AG09309 (cell line): ENCODE measurements at regions not wholly inside any gene's neighbourhood (a gene's known extent, or its start where the extent isn't known, plus 50 kb on each side); places are given as distances from the start of the nearest gene placed in this dataset.

Source experiments
- DNase-seq: peaks from one replicate; pipeline ENCODE4 v3.0.0-alpha.2; 2010; ENCODE audit warnings: low read depth
- H3K4me3 ChIP-seq: 2 replicates; pipeline ENCODE4 v1.5.1; 2011; ENCODE audit warnings: mild to moderate bottlenecking, low read depth, low read length, moderate library complexity; ENCODE audit not compliant: control insufficient read depth
- TF ChIP-seq, protein P1 (sequence below): IDR thresholded peaks from 2 replicates; pipeline ENCODE4 v1.5.1; 2011; ENCODE audit warnings: mild to moderate bottlenecking, low read depth, low read length, inconsistent platforms; ENCODE audit not compliant: insufficient read depth, control insufficient read depth; ENCODE audit errors: missing control alignments

DNA sequence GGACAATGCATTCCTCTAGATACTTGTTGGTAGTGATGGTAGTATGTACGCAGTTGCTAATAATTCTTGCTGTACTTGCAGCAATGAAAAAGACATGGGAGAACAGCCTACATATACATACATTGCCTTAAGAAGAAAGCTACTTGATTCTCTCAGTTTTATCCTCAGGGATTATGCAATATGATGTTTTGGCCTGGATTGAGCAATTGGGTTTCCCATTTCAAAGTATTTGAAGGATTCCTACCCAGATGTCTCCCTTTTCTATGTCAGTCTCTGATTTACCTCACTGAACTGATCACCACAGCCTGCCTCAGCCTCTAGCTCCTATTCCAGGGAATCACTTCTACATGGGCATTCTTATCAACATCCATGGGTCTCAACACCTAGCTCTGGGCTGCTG, 210.1 kb upstream of the CDH10 start:
- no peak for DNase-seq
- TF ChIP-seq, protein P1, sequence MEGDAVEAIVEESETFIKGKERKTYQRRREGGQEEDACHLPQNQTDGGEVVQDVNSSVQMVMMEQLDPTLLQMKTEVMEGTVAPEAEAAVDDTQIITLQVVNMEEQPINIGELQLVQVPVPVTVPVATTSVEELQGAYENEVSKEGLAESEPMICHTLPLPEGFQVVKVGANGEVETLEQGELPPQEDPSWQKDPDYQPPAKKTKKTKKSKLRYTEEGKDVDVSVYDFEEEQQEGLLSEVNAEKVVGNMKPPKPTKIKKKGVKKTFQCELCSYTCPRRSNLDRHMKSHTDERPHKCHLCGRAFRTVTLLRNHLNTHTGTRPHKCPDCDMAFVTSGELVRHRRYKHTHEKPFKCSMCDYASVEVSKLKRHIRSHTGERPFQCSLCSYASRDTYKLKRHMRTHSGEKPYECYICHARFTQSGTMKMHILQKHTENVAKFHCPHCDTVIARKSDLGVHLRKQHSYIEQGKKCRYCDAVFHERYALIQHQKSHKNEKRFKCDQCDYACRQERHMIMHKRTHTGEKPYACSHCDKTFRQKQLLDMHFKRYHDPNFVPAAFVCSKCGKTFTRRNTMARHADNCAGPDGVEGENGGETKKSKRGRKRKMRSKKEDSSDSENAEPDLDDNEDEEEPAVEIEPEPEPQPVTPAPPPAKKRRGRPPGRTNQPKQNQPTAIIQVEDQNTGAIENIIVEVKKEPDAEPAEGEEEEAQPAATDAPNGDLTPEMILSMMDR, result no peak
- no peak overlapping the region for H3K4me3 ChIP-seq

DNA sequence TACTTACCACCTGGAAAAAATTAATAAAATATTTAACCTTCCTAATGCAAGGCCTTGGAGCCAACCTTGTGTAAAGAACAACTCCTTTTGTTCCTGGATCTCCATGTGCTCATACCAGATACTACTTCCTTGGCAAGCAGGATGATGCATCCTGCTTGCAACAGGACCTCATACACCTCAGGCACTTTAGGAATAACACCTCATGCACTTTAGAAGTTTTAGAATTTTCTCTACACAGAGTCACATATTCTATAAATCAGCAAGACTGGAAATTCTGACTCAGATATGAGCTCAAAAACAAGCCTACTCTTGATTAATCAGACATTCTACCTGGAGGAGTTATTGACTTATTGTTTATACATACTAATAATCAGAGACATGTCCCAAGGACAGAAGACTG, 209.6 kb upstream of the CDH10 start:
- TF ChIP-seq, protein P1, result no peak
- no peak for DNase-seq
- H3K4me3 ChIP-seq, result no peak overlapping the region

DNA sequence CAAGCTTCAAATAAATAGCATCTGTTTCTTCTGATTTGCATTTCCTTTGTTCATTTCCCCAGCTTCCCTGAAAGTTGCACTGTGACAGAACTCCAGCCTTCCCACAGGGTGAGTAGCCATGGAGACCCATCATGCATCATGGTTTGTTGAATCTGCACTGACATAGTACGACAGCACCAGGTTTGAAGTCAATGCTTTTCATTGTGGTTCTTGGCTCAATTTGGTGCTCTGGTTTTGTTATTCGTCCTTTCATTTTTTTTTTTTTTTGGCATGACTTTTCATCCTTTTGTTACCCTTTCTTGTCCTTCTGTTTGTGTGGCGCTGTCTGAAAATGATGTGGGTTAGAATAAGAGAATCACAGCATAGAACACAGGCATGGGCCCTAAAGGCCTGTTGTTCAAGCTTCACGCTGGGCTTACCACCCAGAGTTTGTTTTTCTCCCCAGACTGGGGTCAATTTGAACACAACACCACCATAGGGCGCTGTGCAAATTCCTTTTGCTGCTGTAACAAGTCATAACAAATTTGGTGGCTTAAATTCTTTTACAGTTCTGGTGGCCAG, 206.2 kb upstream of the CDH10 start:
- DNase-seq, result no peak
- TF ChIP-seq, protein P1, result no peak

DNA sequence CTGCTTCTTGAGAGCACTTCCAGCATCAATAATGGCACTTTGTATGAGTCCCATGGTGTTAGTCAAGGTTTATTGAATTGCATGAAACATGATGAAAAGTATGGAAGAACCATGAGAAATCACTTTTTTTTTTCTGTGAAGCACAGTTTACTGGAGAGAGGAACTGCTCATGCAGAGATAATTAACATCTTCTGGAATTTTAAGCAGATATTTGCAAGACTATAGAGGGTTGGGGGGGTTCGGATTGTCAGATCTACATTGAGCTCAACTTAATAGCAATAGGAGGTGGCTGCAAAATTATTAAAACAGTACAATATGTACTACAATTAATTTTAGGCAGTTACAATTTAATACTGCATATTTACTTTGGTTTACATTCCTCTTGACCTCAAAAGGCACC, 204.4 kb upstream of the CDH10 start:
- TF ChIP-seq, protein P1, result no peak
- no peak for DNase-seq
- H3K4me3 ChIP-seq, result no peak overlapping the region

More for the DNA sequence above, 206.2 kb upstream of the CDH10 start:
- no peak overlapping the region for H3K4me3 ChIP-seq

DNA sequence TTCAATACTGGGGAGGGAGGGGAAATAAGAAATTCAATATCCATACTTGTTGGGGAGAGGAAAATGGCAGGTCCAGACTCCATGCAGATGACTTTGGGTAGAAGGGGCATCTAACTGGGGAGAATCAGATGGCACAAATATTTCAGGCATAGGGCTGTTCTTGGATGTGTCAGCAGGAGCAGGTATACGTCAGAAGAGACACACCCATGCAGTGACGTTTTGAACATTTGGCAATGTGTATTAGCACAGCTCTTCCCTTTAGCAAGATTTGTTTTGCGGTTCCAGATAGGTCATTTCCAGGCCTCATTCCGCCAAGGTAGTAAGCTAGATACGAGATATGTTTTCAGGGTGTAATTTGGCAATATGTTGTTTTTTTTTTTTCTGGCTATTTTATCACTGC, 187.2 kb upstream of the CDH10 start:
- H3K4me3 ChIP-seq, result no peak overlapping the region
- TF ChIP-seq, protein P1, result no peak
- DNase-seq, result no peak

DNA sequence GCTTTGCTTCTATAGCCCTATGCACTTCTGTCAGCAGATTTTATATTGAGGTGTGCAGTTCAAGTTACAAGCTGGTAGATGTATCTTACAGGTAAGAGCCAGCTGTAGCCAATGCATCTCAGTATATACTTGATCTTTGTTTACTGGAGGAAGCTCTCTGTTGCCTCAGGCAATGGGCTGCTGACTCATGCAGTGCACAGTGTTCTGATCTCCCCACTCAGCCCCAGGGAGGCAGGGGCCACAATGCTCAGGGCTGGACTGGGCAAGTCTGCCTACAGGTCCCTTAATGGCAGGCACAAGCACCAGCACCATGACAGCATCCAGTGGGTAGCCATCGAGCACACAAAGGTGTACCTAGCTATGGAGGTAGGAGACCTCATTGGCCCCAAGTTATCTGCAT, 178.8 kb upstream of the CDH10 start:
- TF ChIP-seq, protein P1, result no peak
- DNase-seq, result no peak
- H3K4me3 ChIP-seq, result no peak overlapping the region

DNA sequence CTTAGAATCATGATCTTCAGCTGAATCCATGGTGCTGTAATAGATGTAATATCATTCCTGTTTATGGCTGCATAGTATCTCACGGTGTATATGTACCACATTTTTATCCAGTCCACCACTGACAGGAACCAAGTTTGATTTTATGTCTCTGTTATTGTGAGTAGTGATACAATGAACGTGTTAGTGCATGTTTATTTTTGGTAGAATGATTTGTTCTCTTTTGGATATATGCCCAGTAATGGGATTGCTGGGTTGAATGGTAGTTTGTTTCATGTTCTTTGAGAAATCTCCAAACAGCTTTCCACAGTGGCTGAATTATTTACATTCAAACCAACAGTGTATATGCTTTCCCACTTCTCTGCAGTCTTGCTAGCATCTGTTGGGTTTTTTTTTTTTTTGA, 175.1 kb upstream of the CDH10 start:
- no peak overlapping the region for H3K4me3 ChIP-seq
- DNase-seq, result no peak
- TF ChIP-seq, protein P1, result no peak
